HEK293 (cell line): ENCODE measurements at regions not wholly inside any gene's neighbourhood (a gene's known extent, or its start where the extent isn't known, plus 50 kb on each side); places are given as distances from the start of the nearest gene placed in this dataset.

Source experiments
- CTCF ChIA-PET: fragments of 350-600 bp; formaldehyde crosslinking; extraction: SDS; loops from one replicate; lab custom pipeline; 2021; ENCODE audit warnings: antibody characterized with exemption; lab: Yijun Ruan, JAX
- POLR2A ChIA-PET: fragments of 300-600 bp; formaldehyde crosslinking; extraction: SDS; loops from one replicate; lab custom pipeline; 2020; ENCODE audit warnings: antibody characterized with exemption, inconsistent platforms; lab: Yijun Ruan, JAX
- H3K27ac ChIP-seq: fragments of 200-500 bp; sonication (Bioruptor generic); 2 replicates; pipeline ENCODE4 v1.5.1; 2014; ENCODE audit warnings: low read depth, low read length, control low read depth, inconsistent platforms; ENCODE audit errors: extremely low read depth
- H3K36me3 ChIP-seq, 2 experiments: fragments of 200-500 bp in 1 of 2; sonication (Bioruptor generic) in 1 of 2; 1 replicate in 1 of 2; 2 replicates in 1 of 2; pipeline ENCODE4 v1.5.1; 2014 to 2017; ENCODE audit warnings: inconsistent platforms in 2 of 2, low read length in 2 of 2; ENCODE audit not compliant: control insufficient read depth in 2 of 2, insufficient read depth in 1 of 2
- H3K4me1 ChIP-seq: fragments of 200-500 bp; sonication (Bioruptor generic); 2 replicates; pipeline ENCODE4 v1.5.1; 2014; ENCODE audit warnings: mild to moderate bottlenecking, low read length, inconsistent platforms; ENCODE audit not compliant: control insufficient read depth, insufficient read depth
- H3K4me3 ChIP-seq: 2 replicates; pipeline ENCODE4 v1.5.1; 2011; ENCODE audit warnings: low read depth, mild to moderate bottlenecking, control low read depth, low read length, moderate library complexity
- H3K9me3 ChIP-seq: fragments of 200-500 bp; sonication (Bioruptor generic); 2 replicates; pipeline ENCODE4 v1.5.1; 2014; ENCODE audit warnings: low read depth, low read length, inconsistent platforms; ENCODE audit not compliant: control insufficient read depth, insufficient read depth
- AEBP2 ChIP-seq: fragments of 450-650 bp; formaldehyde crosslinking; IDR thresholded peaks from 2 replicates; pipeline ENCODE4 v1.5.1; 2016; ENCODE audit warnings: missing biosample characterization, missing genetic modification characterization, borderline replicate concordance
- GFI1B ChIP-seq: fragments of 450-650 bp; formaldehyde crosslinking; IDR thresholded peaks from 2 replicates; pipeline ENCODE4 v1.5.1; 2016; ENCODE audit warnings: missing biosample characterization, missing genetic modification characterization
- GLIS2 ChIP-seq: fragments of 450-650 bp; formaldehyde crosslinking; IDR thresholded peaks from 2 replicates; pipeline ENCODE4 v1.5.1; 2016; ENCODE audit warnings: missing biosample characterization, missing genetic modification characterization
- MEIS1 ChIP-seq: sonication (generic); formaldehyde crosslinking; IDR thresholded peaks from 2 replicates; pipeline ENCODE4 v1.8.1; 2022; ENCODE audit warnings: missing genetic modification reagents, mild to moderate bottlenecking, borderline replicate concordance
- MZF1 ChIP-seq: fragments of 450-650 bp; formaldehyde crosslinking; IDR thresholded peaks from 2 replicates; pipeline ENCODE4 v1.5.1; 2017; ENCODE audit warnings: missing biosample characterization, missing genetic modification characterization, borderline replicate concordance
- PRDM4 ChIP-seq: fragments of 450-650 bp; formaldehyde crosslinking; IDR thresholded peaks from 2 replicates; pipeline ENCODE4 v1.5.1; 2017; ENCODE audit warnings: missing biosample characterization, missing genetic modification characterization
- RBAK ChIP-seq: fragments of 450-650 bp; formaldehyde crosslinking; IDR thresholded peaks from 2 replicates; pipeline ENCODE4 v1.5.1; 2016; ENCODE audit warnings: missing biosample characterization, missing genetic modification characterization
- ZBTB7A ChIP-seq: fragments of 450-650 bp; formaldehyde crosslinking; IDR thresholded peaks from 2 replicates; pipeline ENCODE4 v1.5.1; 2016; ENCODE audit warnings: low read depth, missing biosample characterization, missing genetic modification characterization
- ZNF169 ChIP-seq: fragments of 450-650 bp; formaldehyde crosslinking; IDR thresholded peaks from 2 replicates; pipeline ENCODE4 v1.5.1; 2016; ENCODE audit warnings: missing biosample characterization, missing genetic modification characterization
- ZNF175 ChIP-seq: fragments of 450-650 bp; formaldehyde crosslinking; IDR thresholded peaks from 2 replicates; pipeline ENCODE4 v1.5.1; 2016; ENCODE audit warnings: missing biosample characterization, missing genetic modification characterization
- ZNF292 ChIP-seq: fragments of 450-650 bp; formaldehyde crosslinking; IDR thresholded peaks from 2 replicates; pipeline ENCODE4 v1.5.1; 2016; ENCODE audit warnings: low read depth, missing biosample characterization, missing genetic modification characterization, borderline replicate concordance
- ZNF426 ChIP-seq: fragments of 450-650 bp; formaldehyde crosslinking; IDR thresholded peaks from 2 replicates; pipeline ENCODE4 v1.5.1; 2017; ENCODE audit warnings: missing biosample characterization, missing genetic modification characterization, mild to moderate bottlenecking, inconsistent platforms, moderate library complexity
- ZNF48 ChIP-seq: fragments of 450-650 bp; formaldehyde crosslinking; IDR thresholded peaks from 2 replicates; pipeline ENCODE4 v1.5.1; 2016; ENCODE audit warnings: missing biosample characterization, missing genetic modification characterization
- ZNF488 ChIP-seq: fragments of 450-650 bp; formaldehyde crosslinking; IDR thresholded peaks from 2 replicates; pipeline ENCODE4 v1.5.1; 2016; ENCODE audit warnings: missing biosample characterization, missing genetic modification characterization
- ZNF518A ChIP-seq: fragments of 450-650 bp; formaldehyde crosslinking; conservative IDR thresholded peaks from 2 replicates; pipeline ENCODE4 v1.5.1; 2016; ENCODE audit warnings: low read depth, missing biosample characterization, missing genetic modification characterization
- ZNF529 ChIP-seq: fragments of 450-650 bp; formaldehyde crosslinking; IDR thresholded peaks from 2 replicates; pipeline ENCODE4 v1.5.1; 2017; ENCODE audit warnings: missing genetic modification characterization, missing biosample characterization; ENCODE audit not compliant: insufficient replicate concordance
- ZNF548 ChIP-seq: fragments of 450-650 bp; formaldehyde crosslinking; IDR thresholded peaks from 2 replicates; pipeline ENCODE4 v1.5.1; 2016; ENCODE audit warnings: missing biosample characterization, missing genetic modification characterization
- ZNF571 ChIP-seq: fragments of 450-650 bp; formaldehyde crosslinking; IDR thresholded peaks from 2 replicates; pipeline ENCODE4 v1.5.0; 2017; ENCODE audit warnings: missing biosample characterization, missing genetic modification characterization
- ZNF596 ChIP-seq: fragments of 450-650 bp; IDR thresholded peaks from 2 replicates; pipeline ENCODE4 v1.5.0; 2018; ENCODE audit warnings: missing biosample characterization, mild to moderate bottlenecking, missing genetic modification characterization, moderate library complexity
- ZNF629 ChIP-seq: fragments of 450-650 bp; formaldehyde crosslinking; IDR thresholded peaks from 2 replicates; pipeline ENCODE4 v1.5.1; 2017; ENCODE audit warnings: missing biosample characterization, missing genetic modification characterization
- ZSCAN23 ChIP-seq: fragments of 450-650 bp; formaldehyde crosslinking; IDR thresholded peaks from 2 replicates; pipeline ENCODE4 v1.5.1; 2016; ENCODE audit warnings: missing biosample characterization, missing genetic modification characterization
- ZSCAN4 ChIP-seq: fragments of 450-650 bp; formaldehyde crosslinking; IDR thresholded peaks from 2 replicates; pipeline ENCODE4 v1.5.1; 2017; ENCODE audit warnings: missing biosample characterization, missing genetic modification characterization
- ZSCAN5A ChIP-seq: fragments of 450-650 bp; formaldehyde crosslinking; IDR thresholded peaks from 2 replicates; pipeline ENCODE4 v1.5.1; 2016; ENCODE audit warnings: missing biosample characterization, missing genetic modification characterization

- H3K4me3 ChIP-seq: no peak overlapping the region
- no peak overlapping the region for H3K27ac ChIP-seq
- H3K4me1 ChIP-seq: no peaks in the 10 kb centered on the region
- H3K36me3 ChIP-seq: no peaks in the 10 kb centered on the region
- POLR2A ChIA-PET: no interaction called here
- H3K9me3 ChIP-seq: no peaks in the 10 kb centered on the region
- no peak for TF ChIP-seq ZNF596 (tag by site-specific recombination)
- no peak for TF ChIP-seq ZNF175 (tag by site-specific recombination)
- no peak for TF ChIP-seq ZNF292 (tag by site-specific recombination)
- TF ChIP-seq ZNF169 (tag by site-specific recombination): no peak
- no peak for TF ChIP-seq ZNF488 (tag by site-specific recombination)
- no peak for TF ChIP-seq GLIS2 (tag by site-specific recombination)
- TF ChIP-seq AEBP2 (tag by site-specific recombination): no peak
- no peak for TF ChIP-seq GFI1B (tag by site-specific recombination)
- TF ChIP-seq MEIS1 (CRISPR knock-in tag): no peak
- TF ChIP-seq ZSCAN4 (tag by site-specific recombination): no peak
- TF ChIP-seq ZNF426 (tag by site-specific recombination): no peak
- TF ChIP-seq ZNF518A: no peak
- TF ChIP-seq ZNF48 (tag by site-specific recombination): no peak
- TF ChIP-seq ZNF571 (tag by site-specific recombination): no peak
- no peak for TF ChIP-seq ZNF548 (tag by site-specific recombination)
- no peak for TF ChIP-seq RBAK (tag by site-specific recombination)
- CTCF ChIA-PET: no interaction called here
Measured at GRCh38 chr2:64392529-64392928, 61.4 kb upstream of the LGALSL start.

- CTCF ChIA-PET: no interaction called here
- no peaks in the 10 kb centered on the region for H3K9me3 ChIP-seq
- H3K4me1 ChIP-seq: no peaks in the 10 kb centered on the region
- no peaks in the 10 kb centered on the region for H3K36me3 ChIP-seq
- no peak overlapping the region for H3K4me3 ChIP-seq
- POLR2A ChIA-PET: no interaction called here
- no peak overlapping the region for H3K27ac ChIP-seq
- TF ChIP-seq ZSCAN23 (tag by site-specific recombination) (no peak), MZF1 (no peak), ZBTB7A (no peak), PRDM4 (tag by site-specific recombination) (no peak), ZNF529 (tag by site-specific recombination) (no peak), ZSCAN5A (tag by site-specific recombination) (no peak), ZNF629 (tag by site-specific recombination) (no peak)
Measured at GRCh38 chr2:64393383-64394010, 60.5 kb upstream of the LGALSL start.
